ENCODE measurements at regions not wholly inside any gene's neighbourhood (a gene's known extent, or its start where the extent isn't known, plus 50 kb on each side); places are given as distances from the start of the nearest gene placed in this dataset.
A peak's percentile ranks its signal among the peaks of the same experiment; 100 is the strongest.

- TF ChIP-seq CTCF (IDR thresholded peaks at IDR 0.05) (no peak), POLR2AphosphoS5 (IDR thresholded peaks at IDR 0.05) (peak; percentile 23)
Observed at GRCh38 chr2:128369108-128369555, 50.5 kb upstream of the HS6ST1 start.

All from prostate gland (tissue), 2 donors.